Effector memory CD8-positive, alpha-beta T cell (primary cell): ENCODE measurements at regions not wholly inside any gene's neighbourhood (a gene's known extent, or its start where the extent isn't known, plus 50 kb on each side); places are given as distances from the start of the nearest gene placed in this dataset.

Source experiments
- ATAC-seq: fragments of 150-1000 bp; cut with Tn5 transposase; replicated peaks from 2 replicates; pipeline ENCODE4 v1.10.0; 2021; ENCODE audit warnings: mild to moderate bottlenecking, moderate library complexity
- DNase-seq, 3 experiments: peaks; one replicate each; pipeline ENCODE4 v3.0.0; 2021
- H3K27ac Mint-ChIP-seq, 2 donors: one replicate each; pipeline ENCODE4 v1.8.0; 2022; ENCODE audit warnings: mild to moderate bottlenecking in 2 of 2, mixed read lengths in 2 of 2, moderate library complexity in 2 of 2
- H3K27me3 Mint-ChIP-seq, 2 donors: one replicate each; pipeline ENCODE4 v1.8.0; 2022; ENCODE audit warnings: mixed read lengths in 2 of 2
- H3K36me3 Mint-ChIP-seq: one replicate; pipeline ENCODE4 v1.8.0; 2022; ENCODE audit warnings: mild to moderate bottlenecking, moderate library complexity, mixed read lengths; ENCODE audit not compliant: insufficient read depth
- H3K4me1 Mint-ChIP-seq, 2 donors: one replicate each; pipeline ENCODE4 v1.8.0; 2022; ENCODE audit warnings: low read depth in 2 of 2, mixed read lengths in 2 of 2
- H3K4me3 Mint-ChIP-seq, 2 donors: one replicate each; pipeline ENCODE4 v1.8.0; 2022; ENCODE audit warnings: mild to moderate bottlenecking in 2 of 2, mixed read lengths in 2 of 2, moderate library complexity in 2 of 2
- H3K9me3 Mint-ChIP-seq, 2 donors: one replicate each; pipeline ENCODE4 v1.8.0; 2022; ENCODE audit warnings: mixed read lengths in 2 of 2

DNA sequence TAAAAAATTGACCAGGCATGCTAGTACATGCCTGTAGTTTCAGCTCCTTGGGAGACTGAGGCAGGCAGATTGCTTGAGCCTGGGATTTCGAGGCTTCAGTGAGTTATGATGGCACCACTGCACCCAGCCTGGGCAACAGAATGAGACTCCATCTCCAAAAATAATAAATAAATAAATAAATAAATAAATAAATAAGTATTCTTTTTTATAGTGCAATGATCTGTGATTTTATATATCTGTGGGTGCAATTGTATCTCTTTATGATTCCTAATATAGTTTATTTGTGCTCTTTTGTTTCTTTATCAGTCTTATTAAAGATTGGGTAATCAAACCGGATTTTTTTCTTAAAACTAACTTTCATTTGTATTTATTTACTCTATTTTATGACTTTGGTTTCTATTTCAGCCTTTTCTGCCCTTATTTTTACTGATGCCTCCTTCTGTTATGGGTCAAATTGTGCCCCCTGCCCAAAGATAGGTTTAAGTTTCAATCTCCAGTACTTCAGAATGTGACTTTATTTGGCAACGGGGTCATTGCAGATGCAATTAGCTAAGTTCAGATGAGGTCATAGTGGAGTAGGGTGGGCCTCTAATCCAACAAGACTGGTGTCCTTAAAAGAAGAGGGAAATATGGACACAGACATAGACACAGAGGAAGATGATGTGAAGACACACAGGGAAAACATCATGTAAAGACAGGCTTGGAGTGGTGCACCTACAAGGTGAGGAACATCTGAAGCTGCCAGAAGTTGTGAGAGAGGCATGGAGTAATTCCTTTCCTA is 74.9 kb upstream of the CDC42BPA start:
- Mint-ChIP-seq H3K36me3 (no peaks in the 10 kb centered on the region), H3K4me1 (peaks cover 0 to 2% of the 10 kb centered on the region in 2 donors), H3K27me3 (peaks cover 26 to 30% of the 10 kb centered on the region in 2 donors), H3K9me3 (no peaks in the 10 kb centered on the region), H3K4me3 (no peak overlapping the region), H3K27ac (no peak overlapping the region)
- DNase-seq (no peak), ATAC-seq (no peak)

DNA sequence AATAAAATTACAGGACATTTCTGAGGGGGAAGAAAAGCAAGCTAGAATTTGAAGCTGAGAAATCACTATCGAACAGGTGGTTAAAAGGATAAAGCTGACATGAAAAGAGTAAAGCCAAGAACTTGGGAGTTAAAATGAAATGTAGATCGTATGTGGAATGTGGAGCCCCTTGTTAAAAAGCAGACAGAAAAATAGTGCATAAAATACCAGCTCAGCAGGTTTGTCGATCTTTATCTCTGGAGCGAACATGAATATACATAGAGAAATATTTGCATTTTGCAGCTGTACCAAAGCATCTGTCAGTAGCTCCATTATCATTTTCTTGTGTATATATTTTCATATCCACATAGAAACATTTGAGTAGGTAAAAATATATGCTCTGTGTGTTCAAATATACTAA is 73.6 kb upstream of the CDC42BPA start:
- Mint-ChIP-seq H3K4me3 (no peak overlapping the region), H3K4me1 (peaks cover 0 to 2% of the 10 kb centered on the region in 2 donors), H3K9me3 (no peaks in the 10 kb centered on the region), H3K27ac (no peak overlapping the region), H3K27me3 (peaks cover 18 to 25% of the 10 kb centered on the region in 2 donors), H3K36me3 (no peaks in the 10 kb centered on the region)
- no peak for DNase-seq
- ATAC-seq: no peak

- Mint-ChIP-seq H3K27me3 (peaks cover 15 to 18% of the 10 kb centered on the region in 2 donors), H3K27ac (no peak overlapping the region), H3K36me3 (no peaks in the 10 kb centered on the region), H3K9me3 (no peaks in the 10 kb centered on the region), H3K4me3 (no peak overlapping the region), H3K4me1 (peaks cover 0 to 2% of the 10 kb centered on the region in 2 donors)
- DNase-seq (no peak), ATAC-seq (no peak)
These were observed 72.9 kb upstream of the CDC42BPA start for GRCh38 chr1:227391211-227391610.

GRCh38 chr1:227390525-227390924 is 72.2 kb upstream of the CDC42BPA start:
- Mint-ChIP-seq H3K27me3 (peaks cover 17 to 19% of the 10 kb centered on the region in 2 donors), H3K27ac (no peak overlapping the region), H3K36me3 (no peaks in the 10 kb centered on the region), H3K4me3 (no peak overlapping the region), H3K9me3 (no peaks in the 10 kb centered on the region), H3K4me1 (peaks cover 0 to 2% of the 10 kb centered on the region in 2 donors)
- ATAC-seq (no peak), DNase-seq (no peak)

DNA sequence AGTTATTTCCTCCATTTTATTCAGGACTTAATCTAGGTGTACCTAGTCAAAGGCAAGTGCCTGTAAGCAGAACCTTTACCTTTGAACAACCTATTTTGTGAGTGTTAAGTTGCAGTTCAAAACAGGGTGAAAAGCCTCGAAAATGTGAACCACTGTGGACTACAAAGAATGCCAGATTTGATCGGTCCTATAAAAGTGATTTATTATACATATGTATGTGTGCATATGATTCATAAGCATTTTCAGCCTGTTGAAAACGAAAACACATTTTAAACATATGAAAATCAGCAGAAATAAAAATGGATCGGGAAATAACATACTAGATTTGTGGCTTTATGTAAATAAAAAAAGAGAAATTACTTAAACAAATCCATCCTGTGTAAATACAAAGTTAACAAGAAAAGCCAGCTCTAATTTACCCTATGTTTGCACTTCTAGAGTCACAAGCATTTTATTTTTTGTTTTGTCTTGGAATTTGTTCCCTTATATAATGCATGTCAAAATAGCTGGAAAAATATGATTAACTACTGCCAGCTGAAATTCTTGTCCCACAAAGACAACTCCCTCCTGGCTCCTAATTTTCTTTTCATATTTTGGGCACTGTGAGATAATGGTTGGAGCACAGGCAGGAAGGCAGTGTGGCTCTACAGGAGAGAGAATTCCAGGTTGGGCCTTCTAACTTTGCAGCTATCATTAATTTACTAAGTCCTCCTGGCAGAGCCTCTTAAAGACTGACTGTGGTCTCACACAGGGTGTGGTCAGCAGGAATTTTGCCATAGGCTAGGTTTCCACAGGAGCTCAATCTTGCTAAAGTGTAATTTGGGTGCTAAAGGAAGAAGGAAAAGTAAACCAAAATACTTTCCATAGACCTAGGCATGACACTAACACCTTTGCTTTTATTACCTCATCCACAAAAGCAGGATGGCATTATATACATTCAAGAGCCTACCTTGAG is 70.2 kb upstream of the CDC42BPA start:
- ATAC-seq: no peak
- no peak for DNase-seq
- Mint-ChIP-seq H3K27me3 (peaks cover 33 to 38% of the 10 kb centered on the region in 2 donors), H3K36me3 (no peaks in the 10 kb centered on the region), H3K27ac (no peak overlapping the region), H3K4me1 (peaks cover 0 to 2% of the 10 kb centered on the region in 2 donors), H3K9me3 (no peaks in the 10 kb centered on the region), H3K4me3 (no peak overlapping the region)

GRCh38 chr1:227379555-227379892 is 61.2 kb upstream of the CDC42BPA start:
- Mint-ChIP-seq H3K36me3 (no peaks in the 10 kb centered on the region), H3K4me3 (no peak overlapping the region), H3K27me3 (peaks cover 69 to 76% of the 10 kb centered on the region in 2 donors), H3K27ac (no peak overlapping the region), H3K9me3 (no peaks in the 10 kb centered on the region), H3K4me1 (no peaks in the 10 kb centered on the region)
- DNase-seq: no peak
- no peak for ATAC-seq

- Mint-ChIP-seq H3K9me3 (no peaks in the 10 kb centered on the region), H3K36me3 (no peaks in the 10 kb centered on the region), H3K27ac (no peak overlapping the region), H3K27me3 (peaks cover 66 to 71% of the 10 kb centered on the region in 2 donors), H3K4me1 (no peaks in the 10 kb centered on the region), H3K4me3 (no peak overlapping the region)
- DNase-seq (no peak), ATAC-seq (no peak)
These were observed 60.7 kb upstream of the CDC42BPA start for GRCh38 chr1:227378871-227379554.

- Mint-ChIP-seq H3K4me1 (no peaks in the 10 kb centered on the region), H3K36me3 (no peaks in the 10 kb centered on the region), H3K9me3 (no peaks in the 10 kb centered on the region), H3K4me3 (no peak overlapping the region), H3K27me3 (peaks cover 57 to 63% of the 10 kb centered on the region in 2 donors), H3K27ac (no peak overlapping the region)
- no peak for DNase-seq
- no peak for ATAC-seq
These were observed 59.9 kb upstream of the CDC42BPA start for GRCh38 chr1:227378181-227378580.

DNA sequence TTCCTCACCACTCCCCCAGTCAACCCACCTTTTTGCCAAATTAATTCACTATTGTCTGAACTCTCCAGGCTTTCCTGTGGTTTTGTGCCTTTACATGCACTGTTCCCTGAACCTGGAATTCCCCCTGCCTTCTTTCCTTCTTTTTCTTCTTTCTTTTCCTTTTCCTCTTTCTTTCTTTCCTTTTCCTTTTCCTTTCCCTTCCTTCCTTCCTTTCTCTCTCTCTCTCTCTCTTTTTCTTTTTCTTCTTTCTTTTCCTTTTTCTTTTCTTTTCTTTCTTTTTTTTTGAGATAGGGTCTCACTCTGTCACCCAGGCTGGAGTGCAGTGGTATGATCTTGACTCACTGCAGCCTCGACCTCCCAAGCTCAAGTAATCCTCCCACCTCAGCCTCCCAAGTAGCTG is 56.6 kb upstream of the CDC42BPA start:
- Mint-ChIP-seq H3K27me3 (peaks cover 33 to 38% of the 10 kb centered on the region in 2 donors), H3K27ac (no peak overlapping the region), H3K4me3 (no peak overlapping the region), H3K9me3 (no peaks in the 10 kb centered on the region), H3K36me3 (no peaks in the 10 kb centered on the region), H3K4me1 (no peaks in the 10 kb centered on the region)
- DNase-seq (no peak), ATAC-seq (no peak)

DNA sequence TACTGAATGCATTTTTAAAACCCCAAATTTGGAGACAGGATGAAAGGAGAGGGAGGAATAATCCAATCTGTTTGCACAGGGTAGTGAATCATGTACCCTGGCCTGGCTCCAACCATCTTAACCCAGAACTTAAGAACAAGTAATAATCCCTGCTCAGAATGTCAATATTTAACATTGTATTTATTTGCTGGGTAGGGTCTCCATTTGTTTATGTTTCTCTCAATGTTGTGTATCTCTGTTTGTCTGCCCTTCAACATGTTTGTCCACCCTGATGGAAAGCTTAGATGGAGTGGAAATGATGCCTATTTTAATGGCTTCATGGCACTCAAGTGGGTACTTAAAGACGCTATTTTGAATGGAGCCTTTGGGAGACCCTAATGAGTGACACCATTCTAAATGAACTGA is 54.4 kb upstream of the CDC42BPA start:
- no peak overlapping the region for H3K4me3 Mint-ChIP-seq
- DNase-seq (no peak), ATAC-seq (no peak)
- H3K36me3 Mint-ChIP-seq: no peaks in the 10 kb centered on the region
- H3K4me1 Mint-ChIP-seq: no peaks in the 10 kb centered on the region
- no peak overlapping the region for H3K27ac Mint-ChIP-seq
- H3K9me3 Mint-ChIP-seq: no peaks in the 10 kb centered on the region
- H3K27me3 Mint-ChIP-seq: peaks cover 11 to 20% of the 10 kb centered on the region in 2 donors

DNA sequence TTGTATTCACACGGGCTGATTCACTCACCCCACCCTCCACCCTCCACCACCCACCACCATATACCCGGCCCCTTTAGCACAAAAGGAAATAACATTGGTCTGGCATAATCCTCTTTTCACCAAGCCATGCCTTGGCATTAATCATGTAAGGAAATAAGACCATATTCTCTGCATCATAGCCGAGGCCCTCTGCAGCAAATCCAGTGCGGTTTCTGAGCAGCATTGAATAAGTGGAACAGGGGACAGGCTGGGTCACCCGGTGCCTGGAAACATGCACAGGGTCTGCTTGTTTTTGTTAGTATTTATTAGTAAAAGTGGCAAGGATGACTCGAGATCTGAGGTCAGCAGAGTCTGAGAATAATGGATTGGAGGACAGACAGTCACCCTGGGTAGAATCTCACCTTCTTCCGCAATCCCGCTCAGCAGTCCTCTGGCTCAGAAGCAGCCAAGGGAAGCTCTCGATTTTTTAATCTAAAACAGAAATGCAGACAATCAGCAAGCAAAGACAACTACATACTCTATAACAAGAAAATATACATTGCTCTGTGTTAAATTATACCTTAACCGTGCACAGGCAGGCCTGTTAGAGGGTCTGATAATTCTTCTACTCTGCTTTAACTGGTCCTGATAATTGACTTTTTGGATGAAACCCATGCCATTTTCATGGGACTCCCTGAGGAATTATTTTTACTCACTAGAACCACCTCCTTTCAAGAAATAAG is 52.4 kb upstream of the CDC42BPA start:
- H3K4me1 Mint-ChIP-seq: no peaks in the 10 kb centered on the region
- no peaks in the 10 kb centered on the region for H3K36me3 Mint-ChIP-seq
- H3K9me3 Mint-ChIP-seq: no peaks in the 10 kb centered on the region
- ATAC-seq: no peak
- H3K4me3 Mint-ChIP-seq: no peak overlapping the region
- DNase-seq: no peak
- H3K27ac Mint-ChIP-seq: no peak overlapping the region
- H3K27me3 Mint-ChIP-seq: peaks cover 1 to 9% of the 10 kb centered on the region in 2 donors

DNA sequence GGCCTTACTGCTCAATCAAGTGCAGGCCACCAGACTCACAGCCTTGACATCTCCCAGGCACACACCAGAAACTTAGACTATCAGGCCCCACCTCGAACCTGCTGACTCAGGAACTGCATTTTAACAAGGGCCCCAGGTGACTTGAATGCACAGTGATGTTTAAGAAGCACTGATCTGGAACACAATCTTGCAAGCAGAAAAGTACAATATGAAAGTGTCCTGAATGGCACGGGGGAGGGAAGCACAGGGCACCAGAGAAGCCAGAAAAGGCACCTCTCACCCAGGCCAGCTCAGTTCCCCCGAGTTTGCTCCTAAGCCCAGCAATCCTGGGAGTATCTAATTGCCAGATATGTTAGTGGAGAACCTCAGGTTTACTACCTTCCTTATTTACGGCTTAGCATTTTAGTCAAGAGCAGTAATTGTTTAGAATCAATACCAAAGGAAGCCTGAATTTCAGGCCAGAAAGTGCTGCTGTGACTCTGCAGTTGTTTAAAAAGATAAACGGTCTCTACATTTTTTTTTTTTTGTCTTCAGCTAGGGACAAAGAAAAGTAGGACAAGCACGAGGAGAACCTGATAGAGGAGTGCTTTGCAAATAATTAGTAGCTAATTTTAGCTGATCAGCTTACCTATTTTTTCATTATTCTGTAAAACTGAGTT is 50.9 kb upstream of the CDC42BPA start:
- Mint-ChIP-seq H3K4me1 (no peaks in the 10 kb centered on the region), H3K36me3 (no peaks in the 10 kb centered on the region), H3K4me3 (no peak overlapping the region), H3K27me3 (no peaks in the 10 kb centered on the region), H3K9me3 (no peaks in the 10 kb centered on the region), H3K27ac (no peak overlapping the region)
- DNase-seq: no peak
- ATAC-seq: no peak
